Neural progenitor cell (in vitro differentiated cells): ENCODE measurements at regions not wholly inside any gene's neighbourhood (a gene's known extent, or its start where the extent isn't known, plus 50 kb on each side); places are given as distances from the start of the nearest gene placed in this dataset.

ENCODE experiments used
- DNase-seq: peaks from one replicate; pipeline ENCODE4 v3.0.0-alpha.2; 2016; ENCODE audit warnings: low spot score
- H2AFZ ChIP-seq: fragments of 200-600 bp; sonication (generic); replicated peaks from 2 replicates; pipeline ENCODE4 v1.6.1; 2016; ENCODE audit warnings: antibody characterized with exemption
- H3F3A ChIP-seq: fragments of 200-600 bp; sonication (generic); 2 replicates; pipeline ENCODE4 v1.6.1; 2016; ENCODE audit warnings: antibody characterized with exemption, low read depth
- H3K27ac ChIP-seq: fragments of 200-600 bp; sonication (generic); 2 replicates; pipeline ENCODE4 v1.5.1; 2016; ENCODE audit warnings: mild to moderate bottlenecking
- H3K27me3 ChIP-seq: fragments of 200-600 bp; sonication (generic); 2 replicates; pipeline ENCODE4 v1.6.1; 2016; ENCODE audit warnings: mild to moderate bottlenecking, moderate library complexity
- H3K36me3 ChIP-seq: fragments of 200-600 bp; sonication (generic); 2 replicates; pipeline ENCODE4 v1.5.1; 2016
- H3K4me1 ChIP-seq: fragments of 200-600 bp; sonication (generic); 2 replicates; pipeline ENCODE4 v1.6.1; 2016; ENCODE audit warnings: mixed run types
- H3K4me2 ChIP-seq: fragments of 200-600 bp; sonication (generic); 2 replicates; pipeline ENCODE4 v1.6.1; 2016
- H3K4me3 ChIP-seq: fragments of 200-600 bp; sonication (generic); 2 replicates; pipeline ENCODE4 v1.5.1; 2016
- H3K79me2 ChIP-seq: fragments of 200-600 bp; sonication (generic); 2 replicates; pipeline ENCODE4 v1.6.1; 2016; ENCODE audit warnings: low read depth
- H3K9ac ChIP-seq: fragments of 200-600 bp; sonication (generic); 2 replicates; pipeline ENCODE4 v1.6.1; 2016
- H3K9me3 ChIP-seq: fragments of 200-600 bp; sonication (generic); 2 replicates; pipeline ENCODE4 v1.5.1; 2016; ENCODE audit warnings: low read depth
- H4K20me1 ChIP-seq: fragments of 200-600 bp; sonication (generic); 2 replicates; pipeline ENCODE4 v1.6.1; 2016; ENCODE audit warnings: low read depth
- H3K27ac Mint-ChIP-seq: 3 replicates; pipeline ENCODE4 v1.8.0; 2021; ENCODE audit warnings: mixed read lengths
- H3K27me3 Mint-ChIP-seq: 2 replicates; pipeline ENCODE4 v1.8.0; 2022; ENCODE audit warnings: low read depth, mild to moderate bottlenecking, inconsistent platforms, moderate library complexity, mixed read lengths; ENCODE audit not compliant: insufficient read depth
- H3K36me3 Mint-ChIP-seq: 3 replicates; pipeline ENCODE4 v1.8.0; 2021; ENCODE audit warnings: mixed read lengths
- H3K4me1 Mint-ChIP-seq: 3 replicates; pipeline ENCODE4 v1.8.0; 2021; ENCODE audit warnings: mixed read lengths
- H3K4me3 Mint-ChIP-seq: 3 replicates; pipeline ENCODE4 v1.8.0; 2021; ENCODE audit warnings: mild to moderate bottlenecking, moderate library complexity, mixed read lengths
- H3K9me3 Mint-ChIP-seq: 3 replicates; pipeline ENCODE4 v1.8.0; 2020; ENCODE audit warnings: mixed read lengths
- EZH2 ChIP-seq: fragments of 200-600 bp; sonication (generic); IDR thresholded peaks from 2 replicates; pipeline ENCODE4 v1.6.1; 2017; ENCODE audit warnings: antibody characterized with exemption, mild to moderate bottlenecking, moderate library complexity
- EZH2phosphoT487 ChIP-seq: fragments of 200-600 bp; sonication (generic); IDR thresholded peaks from 2 replicates; pipeline ENCODE4 v1.6.1; 2017; ENCODE audit warnings: antibody characterized with exemption
- TF ChIP-seq, protein P1 (sequence below): fragments of 200-600 bp; sonication (generic); IDR thresholded peaks from 2 replicates; pipeline ENCODE4 v1.5.1; 2017; ENCODE audit warnings: antibody characterized with exemption, mild to moderate bottlenecking

DNA sequence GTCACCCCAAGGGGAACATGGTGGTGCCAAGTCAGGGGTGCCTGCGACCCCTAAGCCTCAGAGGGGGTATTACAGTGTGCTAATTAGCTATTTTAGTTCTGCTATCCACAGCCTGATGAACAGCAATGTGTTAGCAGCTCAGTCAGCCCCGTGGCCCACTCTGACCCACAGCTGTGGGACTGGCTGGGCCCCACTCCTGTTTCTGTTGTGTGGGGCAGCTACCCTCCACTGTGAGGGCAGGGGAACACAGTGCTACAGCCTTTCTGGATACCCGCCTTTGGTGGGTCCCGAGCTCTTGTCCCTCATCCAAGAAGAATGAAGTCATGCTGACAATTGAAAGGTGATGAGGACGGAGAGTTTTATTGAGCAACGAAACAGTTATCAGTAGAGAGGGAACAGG, 152.5 kb upstream of the GGTLC1 start:
- H4K20me1 ChIP-seq = no peaks in the 10 kb centered on the region
- no peaks in the 10 kb centered on the region for H3K4me1 ChIP-seq
- no peaks in the 10 kb centered on the region for H3F3A ChIP-seq
- H3K9ac ChIP-seq = no peak overlapping the region
- DNase-seq = no peak
- no peak for TF ChIP-seq EZH2phosphoT487
- no peak for TF ChIP-seq EZH2
- TF ChIP-seq, protein P1, sequence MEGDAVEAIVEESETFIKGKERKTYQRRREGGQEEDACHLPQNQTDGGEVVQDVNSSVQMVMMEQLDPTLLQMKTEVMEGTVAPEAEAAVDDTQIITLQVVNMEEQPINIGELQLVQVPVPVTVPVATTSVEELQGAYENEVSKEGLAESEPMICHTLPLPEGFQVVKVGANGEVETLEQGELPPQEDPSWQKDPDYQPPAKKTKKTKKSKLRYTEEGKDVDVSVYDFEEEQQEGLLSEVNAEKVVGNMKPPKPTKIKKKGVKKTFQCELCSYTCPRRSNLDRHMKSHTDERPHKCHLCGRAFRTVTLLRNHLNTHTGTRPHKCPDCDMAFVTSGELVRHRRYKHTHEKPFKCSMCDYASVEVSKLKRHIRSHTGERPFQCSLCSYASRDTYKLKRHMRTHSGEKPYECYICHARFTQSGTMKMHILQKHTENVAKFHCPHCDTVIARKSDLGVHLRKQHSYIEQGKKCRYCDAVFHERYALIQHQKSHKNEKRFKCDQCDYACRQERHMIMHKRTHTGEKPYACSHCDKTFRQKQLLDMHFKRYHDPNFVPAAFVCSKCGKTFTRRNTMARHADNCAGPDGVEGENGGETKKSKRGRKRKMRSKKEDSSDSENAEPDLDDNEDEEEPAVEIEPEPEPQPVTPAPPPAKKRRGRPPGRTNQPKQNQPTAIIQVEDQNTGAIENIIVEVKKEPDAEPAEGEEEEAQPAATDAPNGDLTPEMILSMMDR = no peak
- no peaks in the 10 kb centered on the region for H3K4me1 Mint-ChIP-seq
- H3K27me3 Mint-ChIP-seq = peaks cover 4% of the 10 kb centered on the region
- no peaks in the 10 kb centered on the region for H3K36me3 ChIP-seq
- no peak overlapping the region for H3K27ac Mint-ChIP-seq
- H3K27ac ChIP-seq = no peak overlapping the region
- no peaks in the 10 kb centered on the region for H3K9me3 Mint-ChIP-seq
- H3K4me2 ChIP-seq = no peak overlapping the region
- no peak overlapping the region for H3K4me3 Mint-ChIP-seq
- H3K4me3 ChIP-seq = no peak overlapping the region
- no peaks in the 10 kb centered on the region for H3K36me3 Mint-ChIP-seq
- no peak overlapping the region for H2AFZ ChIP-seq
- no peaks in the 10 kb centered on the region for H3K79me2 ChIP-seq
- no peaks in the 10 kb centered on the region for H3K27me3 ChIP-seq
- H3K9me3 ChIP-seq = no peaks in the 10 kb centered on the region

DNA sequence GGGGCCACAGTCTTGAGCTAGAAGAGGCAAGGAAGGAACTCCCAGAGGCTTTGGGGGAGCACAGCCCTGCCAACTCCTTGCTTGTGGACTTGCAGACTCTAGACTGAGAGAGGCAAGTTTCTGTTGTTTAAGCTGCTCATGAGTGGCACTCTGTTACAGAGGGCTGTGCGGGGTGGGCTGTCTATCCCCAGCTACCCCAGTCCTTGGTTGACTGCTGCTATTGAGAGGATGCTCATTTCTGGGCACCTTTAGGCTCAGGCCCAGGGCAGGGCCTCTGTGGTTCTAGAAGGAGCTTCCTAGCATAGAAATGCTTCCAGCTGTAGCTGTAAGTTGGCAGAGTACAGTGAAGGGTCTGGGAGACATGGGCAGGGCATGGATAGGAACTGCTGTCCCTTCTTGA, 151.3 kb upstream of the GGTLC1 start:
- H3K36me3 ChIP-seq = no peaks in the 10 kb centered on the region
- H3K79me2 ChIP-seq = no peaks in the 10 kb centered on the region
- no peaks in the 10 kb centered on the region for H3K36me3 Mint-ChIP-seq
- H3K4me3 Mint-ChIP-seq = no peak overlapping the region
- no peak overlapping the region for H3K27ac Mint-ChIP-seq
- H3K9me3 Mint-ChIP-seq = no peaks in the 10 kb centered on the region
- no peak overlapping the region for H3K4me3 ChIP-seq
- no peaks in the 10 kb centered on the region for H3K4me1 ChIP-seq
- no peaks in the 10 kb centered on the region for H3K4me1 Mint-ChIP-seq
- H3F3A ChIP-seq = no peaks in the 10 kb centered on the region
- TF ChIP-seq EZH2 (no peak), EZH2phosphoT487 (no peak)
- TF ChIP-seq, protein P1 = no peak
- H3K27me3 ChIP-seq = no peaks in the 10 kb centered on the region
- H4K20me1 ChIP-seq = no peaks in the 10 kb centered on the region
- H3K9ac ChIP-seq = no peak overlapping the region
- no peak overlapping the region for H3K4me2 ChIP-seq
- no peak for DNase-seq
- H3K9me3 ChIP-seq = no peaks in the 10 kb centered on the region
- H2AFZ ChIP-seq = no peak overlapping the region
- H3K27ac ChIP-seq = no peak overlapping the region
- peaks cover 4% of the 10 kb centered on the region for H3K27me3 Mint-ChIP-seq

DNA sequence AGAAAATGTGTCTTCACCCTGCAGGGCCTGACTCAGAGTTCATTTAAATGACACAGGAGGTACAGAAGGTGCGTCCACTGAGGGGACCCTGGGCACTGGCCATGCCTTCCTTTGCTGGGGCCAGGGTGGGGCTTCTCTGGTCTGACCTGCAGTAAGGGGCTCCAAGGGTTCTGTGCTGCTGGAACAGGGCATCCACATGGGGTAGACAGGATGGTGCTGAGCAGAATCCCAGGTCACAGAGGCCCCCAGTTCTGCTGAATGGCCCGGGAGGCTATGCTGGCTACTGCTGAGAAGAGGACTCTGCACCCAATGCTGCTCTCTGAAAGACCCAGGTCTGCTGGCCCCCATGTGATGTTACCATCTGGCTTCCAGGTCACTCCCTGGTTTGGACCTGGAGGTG, 150.4 kb upstream of the GGTLC1 start:
- no peaks in the 10 kb centered on the region for H4K20me1 ChIP-seq
- H3K27ac Mint-ChIP-seq = no peak overlapping the region
- no peak overlapping the region for H3K4me2 ChIP-seq
- no peaks in the 10 kb centered on the region for H3K27me3 ChIP-seq
- H3K4me1 ChIP-seq = no peaks in the 10 kb centered on the region
- TF ChIP-seq, protein P1 = no peak
- TF ChIP-seq EZH2phosphoT487 = no peak
- TF ChIP-seq EZH2 = no peak
- no peaks in the 10 kb centered on the region for H3K9me3 Mint-ChIP-seq
- H3K4me1 Mint-ChIP-seq = no peaks in the 10 kb centered on the region
- no peak overlapping the region for H2AFZ ChIP-seq
- no peaks in the 10 kb centered on the region for H3K36me3 Mint-ChIP-seq
- no peaks in the 10 kb centered on the region for H3K79me2 ChIP-seq
- H3K36me3 ChIP-seq = no peaks in the 10 kb centered on the region
- no peaks in the 10 kb centered on the region for H3K9me3 ChIP-seq
- no peak overlapping the region for H3K9ac ChIP-seq
- no peaks in the 10 kb centered on the region for H3F3A ChIP-seq
- no peak overlapping the region for H3K4me3 ChIP-seq
- H3K4me3 Mint-ChIP-seq = no peak overlapping the region
- H3K27me3 Mint-ChIP-seq = peaks cover 4% of the 10 kb centered on the region
- no peak overlapping the region for H3K27ac ChIP-seq
- DNase-seq = no peak
